ENCODE measurements at regions not wholly inside any gene's neighbourhood (a gene's known extent, or its start where the extent isn't known, plus 50 kb on each side); places are given as distances from the start of the nearest gene placed in this dataset.

DNA sequence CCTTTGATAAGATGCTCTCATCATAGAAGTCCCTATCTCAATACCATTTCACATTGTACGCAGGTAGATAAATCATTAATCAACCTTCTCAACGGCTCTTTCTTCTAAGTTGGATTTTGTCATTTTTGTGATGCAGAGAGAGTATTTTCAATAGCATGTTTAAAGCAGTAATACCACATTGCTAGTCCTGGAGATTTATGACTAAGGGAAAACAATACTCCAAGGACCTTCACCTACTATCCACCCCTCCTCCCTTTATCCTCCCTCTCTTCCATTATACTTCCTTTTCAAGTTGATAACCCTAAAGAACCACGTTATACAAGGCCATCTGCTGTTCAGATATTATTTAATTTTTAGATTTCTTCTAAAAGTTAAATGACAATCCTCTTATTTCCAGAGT, 65.3 kb upstream of the CHMP2B start:
- ATAC-seq (ENCODE audit: low read depth) (no peak), DNase-seq (no peak)
- no peak overlapping the region for H2AK5ac ChIP-seq (ENCODE audit: low read depth, low read length)
- no peaks in the 10 kb centered on the region for H3K36me3 ChIP-seq (ENCODE audit: control insufficient read depth, insufficient read depth, low read length)
- no peak overlapping the region for H3K18ac ChIP-seq (ENCODE audit: low read depth, low read length)
- no peak overlapping the region for H3K23ac ChIP-seq (ENCODE audit: low read depth, low read length)
- no peak overlapping the region for H2BK15ac ChIP-seq (ENCODE audit: low read depth, low read length)
- H4K8ac ChIP-seq (ENCODE audit: low read depth in 2 of 2, low read length in 2 of 2): no peak overlapping the region
- H3K79me1 ChIP-seq (ENCODE audit: low read depth in 1 of 2, low read length in 2 of 2): no peaks in the 10 kb centered on the region
- CTCF ChIA-PET: no interaction called here
- no peak overlapping the region for H3K14ac ChIP-seq (replicated peaks; ENCODE audit: low read depth, low read length)
- no peak overlapping the region for H2BK20ac ChIP-seq (ENCODE audit: low read depth, low read length)
- H2BK5ac ChIP-seq (ENCODE audit: low read depth, low read length, poor library complexity, severe bottlenecking): no peak overlapping the region
- H4K5ac ChIP-seq (ENCODE audit: low read depth, low read length): no peak overlapping the region
- H3K27ac ChIP-seq (ENCODE audit: insufficient read depth, low read length): no peak overlapping the region
- H4K20me1 ChIP-seq (ENCODE audit: insufficient read depth, low read length): no peaks in the 10 kb centered on the region
- no peaks in the 10 kb centered on the region for H3K9me1 ChIP-seq (ENCODE audit: insufficient read depth, low read length)
- no peaks in the 10 kb centered on the region for H3K9me3 ChIP-seq (ENCODE audit: control insufficient read depth, insufficient read depth, low read length)
- in situ Hi-C loops (cut with MboI; ENCODE audit: low sequenced_read_pairs): loop anchor here (10.0 kb wide), 1 partner anchor 387 kb away; no protein-coding TSS in a partner anchor
- no peak overlapping the region for H4K91ac ChIP-seq (ENCODE audit: insufficient read depth, low read depth, low read length)
- no peak overlapping the region for H3K4me3 ChIP-seq (ENCODE audit: insufficient read depth, low read depth, low read length)
- H2BK120ac ChIP-seq (ENCODE audit: low read depth, low read length): no peak overlapping the region
- dilution Hi-C loops (cut with HindIII; ENCODE audit: low sequenced_read_pairs, unreplicated experiment): no loop called here
- H3K4ac ChIP-seq (ENCODE audit: low read depth, low read length): no peak overlapping the region
- H3K56ac ChIP-seq (ENCODE audit: extremely low read depth, insufficient read depth, low read length): no peak overlapping the region
- H3K9ac ChIP-seq (ENCODE audit: low read depth, low read length): no peak overlapping the region
- BruUV-seq (replicated peaks): no TSS peak
- H2AK9ac ChIP-seq (replicated peaks; ENCODE audit: low read depth, low read length, poor library complexity): no peak overlapping the region
- no peak overlapping the region for H3K4me2 ChIP-seq (ENCODE audit: low read depth, low read length)
- no peaks in the 10 kb centered on the region for H3K27me3 ChIP-seq (ENCODE audit: control insufficient read depth, insufficient read depth, low read length)
- no CpG with 5 or more reads among the region's 3 CpGs for WGBS, 2 experiments (ENCODE audit: extremely low coverage in 2 of 2, insufficient read length in 1 of 2)
- POLR2A ChIA-PET (ENCODE audit: unreplicated experiment): no interaction called here
- TF ChIP-seq CHD1 (IDR thresholded peaks at IDR 0.05; ENCODE audit: low read depth, low read length) (no peak), MXI1 (IDR thresholded peaks at IDR 0.05; ENCODE audit: borderline replicate concordance, low read depth, low read length) (no peak)
- intact Hi-C loops (cut with micrococcal nuclease): no loop called here
- no peak overlapping the region for H2AFZ ChIP-seq (replicated peaks; ENCODE audit: low read length, poor library complexity)
- no peaks in the 10 kb centered on the region for H3K4me1 ChIP-seq (ENCODE audit: control insufficient read depth, insufficient read depth, low read length)
